Osteoblast (primary cell): ENCODE measurements at regions not wholly inside any gene's neighbourhood (a gene's known extent, or its start where the extent isn't known, plus 50 kb on each side); places are given as distances from the start of the nearest gene placed in this dataset.

Experiments used
- DNase-seq: peaks from one replicate; pipeline ENCODE4 v3.0.0; 2011; ENCODE audit warnings: low spot score, mixed read lengths; ENCODE audit not compliant: insufficient read length; ENCODE audit errors: missing footprints
- H2AFZ ChIP-seq: 2 replicates; pipeline ENCODE4 v1.6.0; 2011; ENCODE audit warnings: mild to moderate bottlenecking, low read length
- H3K27ac ChIP-seq: 2 replicates; pipeline ENCODE4 v1.5.1; 2011; ENCODE audit warnings: mild to moderate bottlenecking, low read depth, low read length, moderate library complexity
- H3K27me3 ChIP-seq: 2 replicates; pipeline ENCODE4 v1.6.0; 2012; ENCODE audit warnings: mild to moderate bottlenecking, control low read depth, inconsistent platforms, low read length, moderate library complexity; ENCODE audit not compliant: insufficient read depth
- H3K36me3 ChIP-seq: 2 replicates; pipeline ENCODE4 v1.5.1; 2011; ENCODE audit warnings: mild to moderate bottlenecking, low read length, control low read depth, moderate library complexity; ENCODE audit not compliant: insufficient read depth
- H3K4me1 ChIP-seq: 2 replicates; pipeline ENCODE4 v1.5.1; 2011; ENCODE audit warnings: mild to moderate bottlenecking, low read length, control low read depth, moderate library complexity; ENCODE audit not compliant: insufficient read depth
- H3K4me2 ChIP-seq: 2 replicates; pipeline ENCODE4 v1.6.0; 2011; ENCODE audit warnings: mild to moderate bottlenecking, low read length; ENCODE audit not compliant: insufficient read depth
- H3K4me3 ChIP-seq: fragments of 200-600 bp; sonication (generic); 3 replicates; pipeline ENCODE4 v1.5.1; 2012; ENCODE audit warnings: mild to moderate bottlenecking, low read length, inconsistent platforms; ENCODE audit not compliant: insufficient read depth
- H3K79me2 ChIP-seq: 2 replicates; pipeline ENCODE4 v1.6.0; 2012; ENCODE audit warnings: mild to moderate bottlenecking, low read length, control low read depth, inconsistent platforms; ENCODE audit not compliant: insufficient read depth
- H3K9me3 ChIP-seq: 2 replicates; pipeline ENCODE4 v1.5.1; 2011; ENCODE audit warnings: low read depth, low read length, control low read depth
- H4K20me1 ChIP-seq: 2 replicates; pipeline ENCODE4 v1.6.0; 2012; ENCODE audit warnings: mild to moderate bottlenecking, low read length, control low read depth; ENCODE audit not compliant: insufficient read depth
- TF ChIP-seq, protein P1 (sequence below): IDR thresholded peaks from 2 replicates; pipeline ENCODE4 v1.5.1; 2011; ENCODE audit warnings: mild to moderate bottlenecking, low read depth, low read length, moderate library complexity; ENCODE audit errors: extremely low read depth

GRCh38 chr9:108212184-108212583 is 643.6 kb downstream of the ACTL7B start:
- Histone ChIP-seq H3K4me3 (no peak overlapping the region), H3K4me2 (no peak overlapping the region), H3K79me2 (no peaks in the 10 kb centered on the region), H3K4me1 (no peaks in the 10 kb centered on the region), H3K9me3 (no peaks in the 10 kb centered on the region), H3K27ac (no peak overlapping the region), H2AFZ (no peak overlapping the region), H4K20me1 (no peaks in the 10 kb centered on the region), H3K36me3 (no peaks in the 10 kb centered on the region), H3K27me3 (no peaks in the 10 kb centered on the region)
- TF ChIP-seq, protein P1, sequence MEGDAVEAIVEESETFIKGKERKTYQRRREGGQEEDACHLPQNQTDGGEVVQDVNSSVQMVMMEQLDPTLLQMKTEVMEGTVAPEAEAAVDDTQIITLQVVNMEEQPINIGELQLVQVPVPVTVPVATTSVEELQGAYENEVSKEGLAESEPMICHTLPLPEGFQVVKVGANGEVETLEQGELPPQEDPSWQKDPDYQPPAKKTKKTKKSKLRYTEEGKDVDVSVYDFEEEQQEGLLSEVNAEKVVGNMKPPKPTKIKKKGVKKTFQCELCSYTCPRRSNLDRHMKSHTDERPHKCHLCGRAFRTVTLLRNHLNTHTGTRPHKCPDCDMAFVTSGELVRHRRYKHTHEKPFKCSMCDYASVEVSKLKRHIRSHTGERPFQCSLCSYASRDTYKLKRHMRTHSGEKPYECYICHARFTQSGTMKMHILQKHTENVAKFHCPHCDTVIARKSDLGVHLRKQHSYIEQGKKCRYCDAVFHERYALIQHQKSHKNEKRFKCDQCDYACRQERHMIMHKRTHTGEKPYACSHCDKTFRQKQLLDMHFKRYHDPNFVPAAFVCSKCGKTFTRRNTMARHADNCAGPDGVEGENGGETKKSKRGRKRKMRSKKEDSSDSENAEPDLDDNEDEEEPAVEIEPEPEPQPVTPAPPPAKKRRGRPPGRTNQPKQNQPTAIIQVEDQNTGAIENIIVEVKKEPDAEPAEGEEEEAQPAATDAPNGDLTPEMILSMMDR, result no peak
- no peak for DNase-seq

- DNase-seq, result no peak
- TF ChIP-seq, protein P1, result no peak
- no peaks in the 10 kb centered on the region for H3K36me3 ChIP-seq
- no peaks in the 10 kb centered on the region for H3K79me2 ChIP-seq
- H3K27me3 ChIP-seq, result no peaks in the 10 kb centered on the region
- no peaks in the 10 kb centered on the region for H3K9me3 ChIP-seq
- no peaks in the 10 kb centered on the region for H3K4me1 ChIP-seq
- H3K27ac ChIP-seq, result no peak overlapping the region
- H3K4me3 ChIP-seq, result no peak overlapping the region
- no peak overlapping the region for H3K4me2 ChIP-seq
- H2AFZ ChIP-seq, result no peak overlapping the region
- no peaks in the 10 kb centered on the region for H4K20me1 ChIP-seq
Measured at GRCh38 chr9:108211411-108211955, 644.3 kb downstream of the ACTL7B start.

DNA sequence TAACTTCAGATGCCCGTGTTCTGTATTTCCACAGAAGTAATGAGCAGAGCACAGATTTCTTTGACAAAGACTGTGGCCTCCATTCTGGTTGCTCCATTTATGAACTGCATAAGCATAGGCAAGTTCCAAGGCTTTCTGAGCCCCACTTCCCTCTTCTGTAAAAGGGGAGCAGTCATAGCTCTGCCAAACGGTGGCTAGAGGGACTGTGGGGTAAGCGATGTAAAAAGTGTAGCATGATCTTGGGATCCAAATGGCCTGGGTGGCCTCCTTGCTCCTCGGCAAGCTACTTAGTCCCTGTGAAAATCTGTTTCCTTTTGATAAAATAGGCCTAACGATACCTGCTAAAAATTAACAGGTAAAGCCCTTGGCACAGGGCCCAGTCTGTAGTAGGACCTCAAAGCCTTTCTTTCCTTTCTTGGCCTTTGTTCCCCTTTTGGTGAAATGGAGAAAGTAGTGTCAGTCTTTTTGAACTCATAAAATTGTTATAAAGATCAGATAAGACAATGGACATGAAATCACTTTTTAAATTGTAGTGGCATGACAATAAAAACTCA is 646.6 kb downstream of the ACTL7B start:
- H3K27me3 ChIP-seq, result no peaks in the 10 kb centered on the region
- no peaks in the 10 kb centered on the region for H4K20me1 ChIP-seq
- H3K4me3 ChIP-seq, result no peak overlapping the region
- H3K4me2 ChIP-seq, result no peak overlapping the region
- H3K4me1 ChIP-seq, result no peaks in the 10 kb centered on the region
- no peaks in the 10 kb centered on the region for H3K36me3 ChIP-seq
- DNase-seq, result no peak
- no peak overlapping the region for H3K27ac ChIP-seq
- TF ChIP-seq, protein P1, result no peak
- no peaks in the 10 kb centered on the region for H3K79me2 ChIP-seq
- H3K9me3 ChIP-seq, result no peaks in the 10 kb centered on the region
- H2AFZ ChIP-seq, result no peak overlapping the region

DNA sequence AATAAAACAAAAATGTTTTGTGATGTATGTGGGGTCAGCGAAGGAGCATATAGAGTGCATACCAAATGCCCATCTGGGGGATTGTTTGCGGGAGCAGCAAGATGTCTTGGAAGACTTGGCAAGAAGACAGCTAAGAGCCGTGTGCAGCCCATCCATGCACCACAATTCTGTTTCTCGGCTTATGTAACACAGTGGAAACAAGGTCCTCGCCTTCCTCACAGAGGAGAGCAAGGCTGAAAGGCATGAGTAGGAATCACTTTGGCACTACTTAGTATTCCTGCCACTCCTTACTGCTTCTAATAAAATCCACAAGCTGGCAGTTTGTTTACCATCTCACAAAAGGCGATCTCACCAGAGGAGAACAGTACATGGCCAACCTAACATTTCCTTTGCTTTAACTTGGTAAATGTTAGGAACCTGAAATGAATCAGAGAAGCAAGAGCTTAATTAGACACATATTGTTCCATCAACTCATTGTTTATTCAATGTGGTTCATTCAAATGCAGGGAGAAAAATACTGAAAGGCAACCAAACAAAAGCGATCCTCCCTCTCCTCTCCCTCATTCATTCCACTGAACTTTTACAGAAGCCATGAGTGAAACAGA is 648.1 kb downstream of the ACTL7B start:
- Histone ChIP-seq H3K4me2 (no peak overlapping the region), H3K79me2 (no peaks in the 10 kb centered on the region), H3K4me3 (no peak overlapping the region), H4K20me1 (no peaks in the 10 kb centered on the region), H3K27me3 (no peaks in the 10 kb centered on the region), H3K4me1 (no peaks in the 10 kb centered on the region), H3K27ac (no peak overlapping the region), H3K36me3 (no peaks in the 10 kb centered on the region), H2AFZ (no peak overlapping the region), H3K9me3 (no peaks in the 10 kb centered on the region)
- no peak for DNase-seq
- TF ChIP-seq, protein P1, result no peak
